ENCODE measurements at regions not wholly inside any gene's neighbourhood (a gene's known extent, or its start where the extent isn't known, plus 50 kb on each side); places are given as distances from the start of the nearest gene placed in this dataset.

GRCh38 chr20:39176457-39176856, 214.3 kb downstream of the DHX35 start:
- TF ChIP-seq, protein P1, sequence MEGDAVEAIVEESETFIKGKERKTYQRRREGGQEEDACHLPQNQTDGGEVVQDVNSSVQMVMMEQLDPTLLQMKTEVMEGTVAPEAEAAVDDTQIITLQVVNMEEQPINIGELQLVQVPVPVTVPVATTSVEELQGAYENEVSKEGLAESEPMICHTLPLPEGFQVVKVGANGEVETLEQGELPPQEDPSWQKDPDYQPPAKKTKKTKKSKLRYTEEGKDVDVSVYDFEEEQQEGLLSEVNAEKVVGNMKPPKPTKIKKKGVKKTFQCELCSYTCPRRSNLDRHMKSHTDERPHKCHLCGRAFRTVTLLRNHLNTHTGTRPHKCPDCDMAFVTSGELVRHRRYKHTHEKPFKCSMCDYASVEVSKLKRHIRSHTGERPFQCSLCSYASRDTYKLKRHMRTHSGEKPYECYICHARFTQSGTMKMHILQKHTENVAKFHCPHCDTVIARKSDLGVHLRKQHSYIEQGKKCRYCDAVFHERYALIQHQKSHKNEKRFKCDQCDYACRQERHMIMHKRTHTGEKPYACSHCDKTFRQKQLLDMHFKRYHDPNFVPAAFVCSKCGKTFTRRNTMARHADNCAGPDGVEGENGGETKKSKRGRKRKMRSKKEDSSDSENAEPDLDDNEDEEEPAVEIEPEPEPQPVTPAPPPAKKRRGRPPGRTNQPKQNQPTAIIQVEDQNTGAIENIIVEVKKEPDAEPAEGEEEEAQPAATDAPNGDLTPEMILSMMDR (conservative IDR thresholded peaks at IDR 0.05): no peak
- TF ChIP-seq EZH2 (IDR thresholded peaks at IDR 0.05; ENCODE audit: low read depth): no peak
